ENCODE measurements at regions not wholly inside any gene's neighbourhood (a gene's known extent, or its start where the extent isn't known, plus 50 kb on each side); places are given as distances from the start of the nearest gene placed in this dataset.

- Histone ChIP-seq H3K9ac (ENCODE audit: insufficient read depth, low read length, poor library complexity, severe bottlenecking) (no peak overlapping the region), H3K27me3 (ENCODE audit: control insufficient read depth in 2 of 2, insufficient read depth in 2 of 2, low read length in 2 of 2) (no peaks in the 10 kb centered on the region), H3K4me2 (replicated peaks; ENCODE audit: extremely low read depth, low read length, poor library complexity, severe bottlenecking) (no peak overlapping the region), H3K79me2 (ENCODE audit: insufficient read depth, low read length) (no peaks in the 10 kb centered on the region), H4K20me1 (ENCODE audit: insufficient read depth, low read length) (no peaks in the 10 kb centered on the region), H3K27ac (ENCODE audit: low read depth in 1 of 2, low read length in 2 of 2) (no peak overlapping the region), H2AFZ (ENCODE audit: insufficient read depth, low read depth, low read length, poor library complexity, severe bottlenecking) (no peak overlapping the region), H3K4me1 (ENCODE audit: control insufficient read depth in 1 of 2, insufficient read depth in 2 of 2, low read length in 2 of 2) (no peaks in the 10 kb centered on the region), H3K36me3 (replicated peaks in 1 of 2; ENCODE audit: control insufficient read depth in 1 of 2, insufficient read depth in 2 of 2, low read length in 2 of 2) (no peaks in the 10 kb centered on the region), H3K4me3 (replicated peaks in 1 of 3; ENCODE audit: low read depth in 2 of 3, low read length in 3 of 3) (no peak overlapping the region), H3K9me3 (replicated peaks in 1 of 2; ENCODE audit: control insufficient read depth in 1 of 2, insufficient read depth in 1 of 2, low read length in 2 of 2) (peaks cover 11 to 20% of the 10 kb centered on the region in 2 donors)
- Mint-ChIP-seq H3K27me3 (ENCODE audit: low read depth in 3 of 3) (peaks cover 0 to 2% (median 1%) of the 10 kb centered on the region in 3 donors), H3K36me3 (no peaks in the 10 kb centered on the region), H3K4me1 (no peaks in the 10 kb centered on the region), H3K4me3 (no peak overlapping the region), H3K27ac (no peak overlapping the region), H3K9me3 (peaks cover 6 to 19% (median 15%) of the 10 kb centered on the region in 7 donors)
- TF ChIP-seq CTCF (IDR thresholded peaks at IDR 0.05) = no peak
- WGBS (ENCODE audit: insufficient coverage) = no CpG with 5 or more reads among the region's 2 CpGs
- no peak for DNase-seq
- intact Hi-C loops (cut with micrococcal nuclease) = no loop called here
Observed at GRCh38 chr17:13310858-13311257, 290.9 kb downstream of the HS3ST3A1 start.

GRCh38 chr17:13306310-13306962 lies 288.6 kb upstream of the ELAC2 start:
- Histone ChIP-seq H3K9ac (ENCODE audit: insufficient read depth, low read length, poor library complexity, severe bottlenecking) (no peak overlapping the region), H3K36me3 (replicated peaks in 1 of 2; ENCODE audit: control insufficient read depth in 1 of 2, insufficient read depth in 2 of 2, low read length in 2 of 2) (no peaks in the 10 kb centered on the region), H2AFZ (ENCODE audit: insufficient read depth, low read depth, low read length, poor library complexity, severe bottlenecking) (no peak overlapping the region), H3K27ac (ENCODE audit: low read depth in 1 of 2, low read length in 2 of 2) (no peak overlapping the region), H4K20me1 (ENCODE audit: insufficient read depth, low read length) (no peaks in the 10 kb centered on the region), H3K4me2 (replicated peaks; ENCODE audit: extremely low read depth, low read length, poor library complexity, severe bottlenecking) (no peak overlapping the region), H3K79me2 (ENCODE audit: insufficient read depth, low read length) (no peaks in the 10 kb centered on the region), H3K27me3 (ENCODE audit: control insufficient read depth in 2 of 2, insufficient read depth in 2 of 2, low read length in 2 of 2) (no peaks in the 10 kb centered on the region), H3K9me3 (replicated peaks in 1 of 2; ENCODE audit: control insufficient read depth in 1 of 2, insufficient read depth in 1 of 2, low read length in 2 of 2) (peaks cover 12 to 20% of the 10 kb centered on the region in 2 donors), H3K4me3 (replicated peaks in 1 of 3; ENCODE audit: low read depth in 2 of 3, low read length in 3 of 3) (no peak overlapping the region), H3K4me1 (ENCODE audit: control insufficient read depth in 1 of 2, insufficient read depth in 2 of 2, low read length in 2 of 2) (no peaks in the 10 kb centered on the region)
- Mint-ChIP-seq H3K27me3 (ENCODE audit: low read depth in 3 of 3) (peaks cover 0 to 2% (median 0%) of the 10 kb centered on the region in 3 donors), H3K4me3 (no peak overlapping the region), H3K36me3 (no peaks in the 10 kb centered on the region), H3K9me3 (peaks cover 6 to 23% (median 15%) of the 10 kb centered on the region in 7 donors), H3K4me1 (no peaks in the 10 kb centered on the region), H3K27ac (no peak overlapping the region)
- WGBS (ENCODE audit: insufficient coverage) = 79% methylated on average over 5 of the region's 13 CpGs
- no peak for TF ChIP-seq CTCF (IDR thresholded peaks at IDR 0.05)
- intact Hi-C loops (cut with micrococcal nuclease) = no loop called here
- peak in 1 of 3 donors; percentile 3 for DNase-seq

All from CD14-positive monocyte (primary cell).